ENCODE measurements at regions not wholly inside any gene's neighbourhood (a gene's known extent, or its start where the extent isn't known, plus 50 kb on each side); places are given as distances from the start of the nearest gene placed in this dataset.

DNA sequence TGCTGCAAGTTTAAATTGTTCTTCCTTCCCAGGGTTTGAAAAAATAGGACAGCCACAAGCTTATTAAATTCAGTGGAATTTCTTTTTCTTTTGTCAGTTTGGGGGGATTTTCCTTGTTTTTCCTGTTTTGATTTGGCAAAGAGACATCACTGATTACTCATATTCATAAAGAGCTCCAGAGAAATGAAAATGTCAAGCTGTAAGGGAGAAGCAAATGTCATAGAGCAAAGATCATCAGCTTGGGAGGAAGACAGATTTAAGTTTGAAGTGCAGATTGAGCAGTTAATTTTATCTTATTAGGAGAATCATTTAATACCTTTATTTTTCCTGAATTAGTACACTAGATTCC lies 255.8 kb upstream of the PHYHIPL start:
- no peak overlapping the region for H3K4me2 ChIP-seq (ENCODE audit: low read depth, low read length)
- H3K79me1 ChIP-seq (ENCODE audit: low read depth in 1 of 2, low read length in 2 of 2): no peaks in the 10 kb centered on the region
- no peak overlapping the region for H2AFZ ChIP-seq (replicated peaks; ENCODE audit: low read length, poor library complexity)
- H3K27me3 ChIP-seq (ENCODE audit: control insufficient read depth, insufficient read depth, low read length): no peaks in the 10 kb centered on the region
- H3K4me3 ChIP-seq (ENCODE audit: insufficient read depth, low read depth, low read length): no peak overlapping the region
- H3K23ac ChIP-seq (ENCODE audit: low read depth, low read length): no peak overlapping the region
- H3K9ac ChIP-seq (ENCODE audit: low read depth, low read length): no peak overlapping the region
- dilution Hi-C loops (cut with HindIII; ENCODE audit: low sequenced_read_pairs, unreplicated experiment): no loop called here
- no peak overlapping the region for H2BK15ac ChIP-seq (ENCODE audit: low read depth, low read length)
- ChIA-PET POLR2A (ENCODE audit: unreplicated experiment) (no interaction called here), CTCF (no interaction called here)
- BruUV-seq (replicated peaks): no TSS peak
- no peak overlapping the region for H3K14ac ChIP-seq (replicated peaks; ENCODE audit: low read depth, low read length)
- no peak overlapping the region for H2AK9ac ChIP-seq (replicated peaks; ENCODE audit: low read depth, low read length, poor library complexity)
- H2BK5ac ChIP-seq (ENCODE audit: low read depth, low read length, poor library complexity, severe bottlenecking): no peak overlapping the region
- in situ Hi-C loops (cut with MboI; ENCODE audit: low sequenced_read_pairs): loop anchor here (10.0 kb wide), 1 partner anchor 496 kb away; no protein-coding TSS in a partner anchor
- no peak overlapping the region for H4K5ac ChIP-seq (ENCODE audit: low read depth, low read length)
- no peaks in the 10 kb centered on the region for H3K9me3 ChIP-seq (ENCODE audit: control insufficient read depth, insufficient read depth, low read length)
- H2BK20ac ChIP-seq (ENCODE audit: low read depth, low read length): no peak overlapping the region
- no peaks in the 10 kb centered on the region for H3K36me3 ChIP-seq (ENCODE audit: control insufficient read depth, insufficient read depth, low read length)
- no peak overlapping the region for H2AK5ac ChIP-seq (ENCODE audit: low read depth, low read length)
- TF ChIP-seq POLR2A (IDR thresholded peaks at IDR 0.05; ENCODE audit: low read depth, low read length): no peak
- no peak for TF ChIP-seq RCOR1 (IDR thresholded peaks at IDR 0.05; ENCODE audit: insufficient replicate concordance, low read length)
- TF ChIP-seq SMC3 (IDR thresholded peaks at IDR 0.05; ENCODE audit: low read depth, low read length): no peak
- TF ChIP-seq NFE2L2 (IDR thresholded peaks at IDR 0.05; ENCODE audit: low read depth, low read length): no peak
- TF ChIP-seq CTCF (conservative IDR thresholded peaks at IDR 0.05; ENCODE audit: low read depth, low read length): no peak
- TF ChIP-seq MAZ (IDR thresholded peaks at IDR 0.05; ENCODE audit: borderline replicate concordance, low read depth, low read length): no peak
- no peaks in the 10 kb centered on the region for H4K20me1 ChIP-seq (ENCODE audit: insufficient read depth, low read length)
- H3K56ac ChIP-seq (ENCODE audit: extremely low read depth, insufficient read depth, low read length): no peak overlapping the region
- intact Hi-C loops (cut with micrococcal nuclease): no loop called here
- no peak overlapping the region for H2BK120ac ChIP-seq (ENCODE audit: low read depth, low read length)
- H4K91ac ChIP-seq (ENCODE audit: insufficient read depth, low read depth, low read length): no peak overlapping the region
- no peaks in the 10 kb centered on the region for H3K9me1 ChIP-seq (ENCODE audit: insufficient read depth, low read length)
- H3K4me1 ChIP-seq (ENCODE audit: control insufficient read depth, insufficient read depth, low read length): 0 out of 2 replicates have a peak, but pooled peaks cover 1% of the 10 kb centered on the region
- H4K8ac ChIP-seq (ENCODE audit: low read depth in 2 of 2, low read length in 2 of 2): no peak overlapping the region
- H3K18ac ChIP-seq (ENCODE audit: low read depth, low read length): no peak overlapping the region
- H3K27ac ChIP-seq (ENCODE audit: insufficient read depth, low read length): no peak overlapping the region
- DNase-seq (no peak), ATAC-seq (ENCODE audit: low read depth) (no peak)
- H3K4ac ChIP-seq (ENCODE audit: low read depth, low read length): no peak overlapping the region
